ENCODE measurements at regions not wholly inside any gene's neighbourhood (a gene's known extent, or its start where the extent isn't known, plus 50 kb on each side); places are given as distances from the start of the nearest gene placed in this dataset.

- H3K27me3 Mint-ChIP-seq: peaks cover 6% of the 10 kb centered on the region
- POLR2A ChIA-PET: no interaction called here
- CTCF ChIA-PET: no interaction called here
- no peaks in the 10 kb centered on the region for H3K9me3 Mint-ChIP-seq
- no peaks in the 10 kb centered on the region for H3K36me3 Mint-ChIP-seq (ENCODE audit: low read depth)
- H3K27ac Mint-ChIP-seq: no peak overlapping the region
- no peak overlapping the region for H3K4me3 Mint-ChIP-seq
- H3K4me1 Mint-ChIP-seq: no peaks in the 10 kb centered on the region
- DNase-seq: no peak
Observed at GRCh38 chr3:18011387-18011786, 269.0 kb upstream of the TBC1D5 start.

DNA sequence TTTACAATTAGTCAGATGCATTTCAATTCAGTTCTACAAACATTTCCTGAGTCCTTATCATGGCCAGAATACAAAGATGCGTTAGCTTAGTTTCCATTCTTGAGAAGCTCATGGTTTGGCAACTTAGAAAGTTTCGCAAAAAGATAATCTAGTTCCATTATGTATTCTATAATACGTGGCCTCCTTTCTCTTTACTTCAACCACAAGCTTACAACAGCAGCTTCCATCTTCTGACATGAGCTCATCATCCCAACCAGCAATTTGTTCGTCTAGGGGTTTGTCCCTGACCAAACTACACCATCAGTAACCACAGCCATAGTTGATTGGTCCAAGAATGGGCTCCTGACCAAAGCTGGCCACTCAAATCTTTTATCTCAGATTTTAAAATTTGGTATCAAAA lies 267.6 kb upstream of the TBC1D5 start:
- Mint-ChIP-seq H3K27ac (no peak overlapping the region), H3K36me3 (ENCODE audit: low read depth) (no peaks in the 10 kb centered on the region), H3K4me1 (no peaks in the 10 kb centered on the region), H3K4me3 (no peak overlapping the region), H3K27me3 (peaks cover 2% of the 10 kb centered on the region), H3K9me3 (no peaks in the 10 kb centered on the region)
- CTCF ChIA-PET: no interaction called here
- POLR2A ChIA-PET: no interaction called here
- no peak for DNase-seq

DNA sequence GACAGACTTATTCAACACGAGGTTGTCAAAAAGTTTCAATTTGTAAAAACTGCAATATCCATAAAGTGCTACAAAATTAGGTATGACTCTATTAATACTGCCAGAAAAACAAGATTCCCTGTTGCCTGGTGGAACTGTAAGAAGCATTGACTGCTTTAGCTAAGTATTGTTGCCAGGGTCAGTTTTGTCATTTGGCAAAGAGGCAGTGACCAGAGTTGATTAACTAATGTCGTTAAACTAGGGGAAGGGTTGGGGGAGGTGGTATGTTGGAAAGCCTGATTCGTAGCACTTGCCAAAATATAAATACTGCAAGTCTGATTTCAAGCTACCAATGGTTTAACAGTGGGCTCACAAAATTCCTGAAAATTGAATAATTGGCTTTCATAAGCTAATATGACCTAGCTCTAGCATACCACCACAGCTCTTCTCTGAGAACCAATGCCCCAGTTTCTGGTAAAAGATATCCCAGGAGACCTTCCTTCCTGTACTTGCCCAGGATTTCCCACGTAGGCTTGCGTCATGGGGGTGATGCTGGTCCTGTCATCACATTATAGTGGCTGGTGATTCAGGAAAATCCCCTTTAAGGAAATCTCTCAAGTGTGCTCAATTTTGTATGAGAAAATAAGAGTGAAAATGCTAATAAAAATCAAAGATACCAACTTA lies 266.4 kb upstream of the TBC1D5 start:
- Mint-ChIP-seq H3K4me1 (no peaks in the 10 kb centered on the region), H3K9me3 (no peaks in the 10 kb centered on the region), H3K27ac (no peak overlapping the region), H3K27me3 (peaks cover 2% of the 10 kb centered on the region), H3K4me3 (no peak overlapping the region), H3K36me3 (ENCODE audit: low read depth) (no peaks in the 10 kb centered on the region)
- CTCF ChIA-PET: no interaction called here
- DNase-seq: no peak
- POLR2A ChIA-PET: no interaction called here

DNA sequence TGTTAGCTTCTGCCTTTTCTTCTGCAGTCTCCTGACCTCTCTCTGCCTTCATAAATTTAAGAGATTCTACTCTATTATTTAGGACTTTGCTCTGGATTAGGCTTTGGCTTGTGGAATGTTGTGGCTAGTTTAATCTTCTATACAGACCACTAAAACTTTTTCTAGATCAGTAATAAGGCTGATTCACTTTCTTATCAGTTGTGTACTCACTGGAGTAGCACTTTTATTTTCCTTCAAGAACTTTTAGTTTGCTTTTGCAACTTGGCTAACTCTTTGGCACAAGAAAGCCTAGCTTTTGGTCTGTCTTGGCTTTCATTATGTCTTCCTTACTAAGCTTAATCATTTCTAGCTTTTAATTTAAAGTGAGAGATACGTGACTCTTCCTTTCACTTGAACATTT lies 265.5 kb upstream of the TBC1D5 start:
- ChIA-PET POLR2A (no interaction called here), CTCF (no interaction called here)
- no peaks in the 10 kb centered on the region for H3K4me1 Mint-ChIP-seq
- H3K4me3 Mint-ChIP-seq: no peak overlapping the region
- no peak for DNase-seq
- no peaks in the 10 kb centered on the region for H3K9me3 Mint-ChIP-seq
- H3K27me3 Mint-ChIP-seq: peaks cover 3% of the 10 kb centered on the region
- no peaks in the 10 kb centered on the region for H3K36me3 Mint-ChIP-seq (ENCODE audit: low read depth)
- H3K27ac Mint-ChIP-seq: no peak overlapping the region

DNA sequence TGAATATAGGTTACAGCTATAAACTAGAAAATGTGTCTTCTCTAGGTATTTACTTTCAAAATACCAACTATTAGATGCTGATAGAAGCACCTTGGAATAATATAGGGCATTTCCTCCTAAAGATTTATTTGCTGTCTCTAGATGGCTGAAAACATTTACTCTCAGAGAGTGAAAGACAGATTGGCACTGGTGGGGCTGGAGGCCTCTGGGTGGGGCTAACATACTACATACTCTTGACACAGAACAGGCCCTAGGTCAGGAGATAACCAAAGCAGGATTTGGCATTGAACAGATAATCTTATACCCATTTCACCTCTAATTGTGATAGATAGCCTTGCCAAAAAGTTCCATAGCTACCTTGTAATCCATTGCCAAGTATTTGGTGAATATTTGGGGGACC lies 253.3 kb upstream of the TBC1D5 start:
- ChIA-PET CTCF (no interaction called here), POLR2A (no interaction called here)
- Mint-ChIP-seq H3K27me3 (no peaks in the 10 kb centered on the region), H3K27ac (no peak overlapping the region), H3K4me1 (no peaks in the 10 kb centered on the region), H3K4me3 (no peak overlapping the region), H3K9me3 (no peaks in the 10 kb centered on the region), H3K36me3 (ENCODE audit: low read depth) (no peaks in the 10 kb centered on the region)
- DNase-seq: no peak

- ChIA-PET CTCF (no interaction called here), POLR2A (no interaction called here)
- DNase-seq: no peak
- Mint-ChIP-seq H3K4me1 (no peaks in the 10 kb centered on the region), H3K27me3 (no peaks in the 10 kb centered on the region), H3K4me3 (no peak overlapping the region), H3K27ac (no peak overlapping the region), H3K9me3 (no peaks in the 10 kb centered on the region), H3K36me3 (ENCODE audit: low read depth) (no peaks in the 10 kb centered on the region)
Observed at GRCh38 chr3:17994167-17994566, 251.7 kb upstream of the TBC1D5 start.

GRCh38 chr3:17990390-17990789 lies 248.0 kb upstream of the TBC1D5 start:
- no peaks in the 10 kb centered on the region for H3K9me3 Mint-ChIP-seq
- no peaks in the 10 kb centered on the region for H3K27me3 Mint-ChIP-seq
- no peaks in the 10 kb centered on the region for H3K36me3 Mint-ChIP-seq (ENCODE audit: low read depth)
- ChIA-PET POLR2A (no interaction called here), CTCF (no interaction called here)
- no peaks in the 10 kb centered on the region for H3K4me1 Mint-ChIP-seq
- H3K27ac Mint-ChIP-seq: no peak overlapping the region
- no peak overlapping the region for H3K4me3 Mint-ChIP-seq
- DNase-seq: no peak

DNA sequence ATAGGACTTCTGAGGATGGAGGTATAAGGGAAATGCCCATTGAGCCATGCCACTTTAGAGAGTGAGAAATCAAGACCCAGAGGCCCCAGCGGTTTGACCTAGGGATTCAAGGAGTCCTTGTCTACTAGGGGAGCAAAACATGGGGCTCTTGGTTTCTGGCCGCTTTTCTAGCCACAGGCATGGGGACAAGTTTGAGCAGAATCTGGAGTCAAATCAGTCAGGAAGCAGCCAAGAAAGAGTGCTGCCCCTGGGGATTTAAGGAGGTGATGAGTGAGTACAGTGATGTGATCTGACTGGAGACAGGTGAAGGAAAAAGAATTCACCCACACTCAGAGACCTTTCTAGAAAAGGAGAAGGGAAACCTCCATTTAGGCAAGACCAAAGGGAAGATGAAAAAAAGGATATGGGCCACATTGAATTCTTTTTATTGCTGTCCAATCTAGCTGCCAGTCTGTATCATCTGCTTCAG lies 244.0 kb upstream of the TBC1D5 start:
- ChIA-PET CTCF (no interaction called here), POLR2A (no interaction called here)

DNA sequence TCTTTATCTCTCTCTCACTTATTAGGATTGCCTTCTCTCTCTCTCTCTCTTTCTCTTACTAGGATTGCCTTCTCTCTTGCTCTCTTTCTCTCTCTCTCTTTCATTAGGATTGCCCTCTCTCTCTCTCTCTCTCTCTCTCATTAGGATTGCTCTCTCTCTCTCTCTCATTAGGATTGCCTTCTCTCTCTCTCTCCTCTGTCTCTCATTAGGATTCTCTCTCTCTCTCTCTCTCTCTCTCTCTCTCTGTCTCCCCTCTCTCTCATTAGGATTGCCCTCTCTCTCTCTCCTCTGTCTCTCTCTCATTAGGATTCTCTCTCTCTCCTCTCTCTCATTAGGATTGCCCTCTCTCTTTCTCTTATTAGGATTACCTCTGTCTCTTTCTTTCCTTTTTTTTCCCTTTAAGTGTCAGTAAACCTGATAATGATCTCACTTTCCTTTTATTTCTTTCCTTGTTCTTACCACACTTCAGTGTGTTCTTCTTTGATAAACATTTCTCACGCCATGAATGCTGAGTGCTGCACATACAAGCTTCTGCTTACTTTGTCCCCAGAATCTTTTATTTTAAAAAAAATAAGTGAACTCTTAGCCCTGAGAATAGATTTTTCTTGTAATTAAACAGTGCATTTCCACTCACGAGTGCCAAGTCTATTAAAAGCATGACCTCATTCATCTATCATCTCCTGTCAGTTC lies 243.4 kb upstream of the TBC1D5 start:
- Mint-ChIP-seq H3K36me3 (ENCODE audit: low read depth) (no peaks in the 10 kb centered on the region), H3K27ac (no peak overlapping the region), H3K9me3 (no peaks in the 10 kb centered on the region), H3K27me3 (peaks cover 9% of the 10 kb centered on the region), H3K4me3 (no peak overlapping the region), H3K4me1 (no peaks in the 10 kb centered on the region)
- DNase-seq: no peak
- ChIA-PET POLR2A (no interaction called here), CTCF (no interaction called here)

More for the DNA sequence above, 244.0 kb upstream of the TBC1D5 start:
- H3K4me1 Mint-ChIP-seq: no peaks in the 10 kb centered on the region
- DNase-seq: no peak
- no peak overlapping the region for H3K4me3 Mint-ChIP-seq
- peaks cover 6% of the 10 kb centered on the region for H3K27me3 Mint-ChIP-seq
- H3K27ac Mint-ChIP-seq: no peak overlapping the region
- H3K9me3 Mint-ChIP-seq: no peaks in the 10 kb centered on the region
- no peaks in the 10 kb centered on the region for H3K36me3 Mint-ChIP-seq (ENCODE audit: low read depth)

- DNase-seq: no peak
- Mint-ChIP-seq H3K4me3 (no peak overlapping the region), H3K4me1 (no peaks in the 10 kb centered on the region), H3K36me3 (ENCODE audit: low read depth) (no peaks in the 10 kb centered on the region), H3K27me3 (peaks cover 10% of the 10 kb centered on the region), H3K9me3 (no peaks in the 10 kb centered on the region), H3K27ac (no peak overlapping the region)
- POLR2A ChIA-PET: no interaction called here
- CTCF ChIA-PET: no interaction called here
Observed at GRCh38 chr3:17983106-17983505, 240.7 kb upstream of the TBC1D5 start.

- Mint-ChIP-seq H3K36me3 (ENCODE audit: low read depth) (no peaks in the 10 kb centered on the region), H3K4me1 (no peaks in the 10 kb centered on the region), H3K4me3 (no peak overlapping the region), H3K9me3 (no peaks in the 10 kb centered on the region), H3K27ac (no peak overlapping the region), H3K27me3 (peaks cover 12% of the 10 kb centered on the region)
- DNase-seq: no peak
- POLR2A ChIA-PET: no interaction called here
- CTCF ChIA-PET: no interaction called here
Observed at GRCh38 chr3:17982211-17982880, 239.9 kb upstream of the TBC1D5 start.

- H3K27ac Mint-ChIP-seq: no peak overlapping the region
- ChIA-PET POLR2A (no interaction called here), CTCF (no interaction called here)
- H3K4me3 Mint-ChIP-seq: no peak overlapping the region
- peaks cover 12% of the 10 kb centered on the region for H3K27me3 Mint-ChIP-seq
- no peak for DNase-seq
- H3K9me3 Mint-ChIP-seq: no peaks in the 10 kb centered on the region
- H3K36me3 Mint-ChIP-seq (ENCODE audit: low read depth): no peaks in the 10 kb centered on the region
- no peaks in the 10 kb centered on the region for H3K4me1 Mint-ChIP-seq
Observed at GRCh38 chr3:17980863-17981262, 238.4 kb upstream of the TBC1D5 start.

GRCh38 chr3:17979911-17980310 lies 237.5 kb upstream of the TBC1D5 start:
- ChIA-PET CTCF (interaction anchor here (1.6 kb wide), 1 partner anchor 12 kb away, joined by 3 read pairs; no protein-coding TSS in a partner anchor), POLR2A (no interaction called here)
- Mint-ChIP-seq H3K36me3 (ENCODE audit: low read depth) (no peaks in the 10 kb centered on the region), H3K4me1 (no peaks in the 10 kb centered on the region), H3K27me3 (peaks cover 12% of the 10 kb centered on the region), H3K4me3 (no peak overlapping the region), H3K9me3 (no peaks in the 10 kb centered on the region), H3K27ac (no peak overlapping the region)
- DNase-seq: no peak

DNA sequence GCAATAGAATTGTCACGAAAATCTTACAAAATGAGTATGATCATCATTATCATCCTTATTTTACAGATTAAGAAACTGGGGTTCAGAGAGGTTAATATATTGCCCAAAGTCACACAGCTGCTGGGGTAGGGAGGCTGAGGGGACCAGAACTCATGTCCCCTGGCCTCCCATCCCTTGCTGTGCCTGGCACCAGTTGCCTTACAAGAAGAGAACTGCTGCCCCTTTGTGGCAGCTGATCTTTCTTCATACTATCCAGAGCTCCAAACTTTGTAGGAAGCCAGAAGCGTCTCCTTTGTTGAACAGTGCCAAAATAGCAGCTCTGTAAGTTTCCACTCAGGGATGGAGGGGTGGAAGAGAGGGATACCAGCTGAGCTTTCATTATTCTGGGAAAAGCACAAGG lies 236.8 kb upstream of the TBC1D5 start:
- CTCF ChIA-PET: interaction anchor here (1.6 kb wide), 1 partner anchor 11 kb away, joined by 3 read pairs; no protein-coding TSS in a partner anchor
- peaks cover 12% of the 10 kb centered on the region for H3K27me3 Mint-ChIP-seq
- POLR2A ChIA-PET: no interaction called here
- no peak for DNase-seq
- no peaks in the 10 kb centered on the region for H3K36me3 Mint-ChIP-seq (ENCODE audit: low read depth)
- no peaks in the 10 kb centered on the region for H3K9me3 Mint-ChIP-seq
- no peak overlapping the region for H3K4me3 Mint-ChIP-seq
- H3K4me1 Mint-ChIP-seq: no peaks in the 10 kb centered on the region
- no peak overlapping the region for H3K27ac Mint-ChIP-seq

All from activated CD4-positive, alpha-beta memory T cell treated with anti-CD3 and anti-CD28 coated beads, Interleukin-2, amount 10 ng/mL, durations not matched to agents 7 days and 5 days (primary cell).